ENCODE measurements at regions not wholly inside any gene's neighbourhood (a gene's known extent, or its start where the extent isn't known, plus 50 kb on each side); places are given as distances from the start of the nearest gene placed in this dataset.

DNA sequence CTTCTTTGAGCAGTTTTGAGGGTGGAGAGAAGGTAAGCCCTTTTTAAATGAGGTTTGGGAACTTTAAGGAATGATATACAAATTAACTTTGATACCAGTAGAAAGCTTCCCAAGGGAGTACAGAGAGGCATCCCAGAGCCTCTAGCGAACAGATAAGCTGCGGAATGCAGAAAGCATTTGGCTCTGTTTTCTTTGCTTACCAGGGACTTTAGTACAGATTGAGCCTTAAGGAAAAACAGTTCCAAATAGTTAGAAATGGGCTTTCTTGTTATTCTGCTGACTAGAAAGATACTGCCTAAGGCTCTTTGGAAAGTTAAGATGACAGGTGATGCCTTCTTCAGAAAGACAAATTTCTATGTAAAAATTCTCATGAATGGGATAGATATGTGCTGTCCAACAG lies 261.7 kb upstream of the FOXN3 start:
- Histone ChIP-seq H3K4me3 (no peak overlapping the region), H3K27ac (no peak overlapping the region)
- ATAC-seq = no peak

DNA sequence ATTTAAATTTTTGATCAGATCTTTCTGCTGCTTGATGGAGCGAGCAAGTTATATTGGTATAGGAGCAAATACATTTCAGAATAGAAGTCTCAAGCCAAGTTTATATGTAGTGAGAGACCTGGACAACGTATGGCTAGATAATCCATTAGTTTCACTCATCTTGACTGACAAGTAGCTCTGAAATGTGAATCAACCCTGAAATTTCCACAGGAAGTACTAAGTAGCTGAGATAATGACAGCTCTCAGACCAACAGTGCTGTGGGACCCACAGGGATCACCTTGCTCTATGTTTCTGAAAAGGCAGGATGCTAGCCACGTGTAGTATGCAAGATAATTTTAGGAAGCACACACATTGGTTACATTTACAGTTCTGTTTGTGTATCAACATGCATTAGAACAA lies 258.6 kb upstream of the FOXN3 start:
- intact Hi-C loops (cut with DNase I) = no loop called here
- Histone ChIP-seq H3K4me3 (no peak overlapping the region), H3K27me3 (no peaks in the 10 kb centered on the region), H3K27ac (no peak overlapping the region), H3K9me3 (no peaks in the 10 kb centered on the region), H3K36me3 (no peaks in the 10 kb centered on the region), H3K4me1 (peaks cover 0 to 8% of the 10 kb centered on the region in 2 donors)
- ATAC-seq (no peak), DNase-seq (no peak)
- TF ChIP-seq, protein P1, sequence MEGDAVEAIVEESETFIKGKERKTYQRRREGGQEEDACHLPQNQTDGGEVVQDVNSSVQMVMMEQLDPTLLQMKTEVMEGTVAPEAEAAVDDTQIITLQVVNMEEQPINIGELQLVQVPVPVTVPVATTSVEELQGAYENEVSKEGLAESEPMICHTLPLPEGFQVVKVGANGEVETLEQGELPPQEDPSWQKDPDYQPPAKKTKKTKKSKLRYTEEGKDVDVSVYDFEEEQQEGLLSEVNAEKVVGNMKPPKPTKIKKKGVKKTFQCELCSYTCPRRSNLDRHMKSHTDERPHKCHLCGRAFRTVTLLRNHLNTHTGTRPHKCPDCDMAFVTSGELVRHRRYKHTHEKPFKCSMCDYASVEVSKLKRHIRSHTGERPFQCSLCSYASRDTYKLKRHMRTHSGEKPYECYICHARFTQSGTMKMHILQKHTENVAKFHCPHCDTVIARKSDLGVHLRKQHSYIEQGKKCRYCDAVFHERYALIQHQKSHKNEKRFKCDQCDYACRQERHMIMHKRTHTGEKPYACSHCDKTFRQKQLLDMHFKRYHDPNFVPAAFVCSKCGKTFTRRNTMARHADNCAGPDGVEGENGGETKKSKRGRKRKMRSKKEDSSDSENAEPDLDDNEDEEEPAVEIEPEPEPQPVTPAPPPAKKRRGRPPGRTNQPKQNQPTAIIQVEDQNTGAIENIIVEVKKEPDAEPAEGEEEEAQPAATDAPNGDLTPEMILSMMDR (IDR thresholded peaks at IDR 0.05) = no peak

More for the DNA sequence above, 261.7 kb upstream of the FOXN3 start:
- no peak for DNase-seq
- Histone ChIP-seq H3K36me3 (no peaks in the 10 kb centered on the region), H3K27me3 (no peaks in the 10 kb centered on the region), H3K9me3 (peaks cover 0 to 8% of the 10 kb centered on the region in 2 donors), H3K4me1 (peaks cover 0 to 30% of the 10 kb centered on the region in 2 donors)
- TF ChIP-seq, protein P1 (IDR thresholded peaks at IDR 0.05) = no peak
- intact Hi-C loops (cut with DNase I) = no loop called here

DNA sequence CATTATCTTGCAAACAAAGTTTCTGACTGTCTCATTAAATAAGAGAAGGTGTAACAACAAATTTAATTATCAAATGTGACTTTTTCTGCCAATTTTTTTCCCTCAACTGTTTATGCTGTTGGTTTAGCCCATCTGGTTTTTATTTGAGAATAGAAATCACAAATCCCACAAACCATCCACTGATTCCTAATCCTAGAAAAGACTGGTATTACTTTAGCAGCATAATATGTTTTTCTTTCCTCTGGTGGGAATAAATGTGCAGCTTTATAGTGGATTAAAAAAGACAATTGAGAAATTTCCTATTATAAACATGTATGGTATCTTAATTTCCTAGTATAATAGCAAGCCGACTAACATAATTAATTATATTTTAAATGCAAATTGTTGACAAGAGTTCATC lies 257.9 kb upstream of the FOXN3 start:
- H3K27ac ChIP-seq = no peak overlapping the region
- H3K36me3 ChIP-seq = no peaks in the 10 kb centered on the region
- ATAC-seq = no peak
- no peak overlapping the region for H3K4me3 ChIP-seq
- peaks cover 0 to 4% of the 10 kb centered on the region in 2 donors for H3K4me1 ChIP-seq
- DNase-seq = no peak
- TF ChIP-seq, protein P1 (IDR thresholded peaks at IDR 0.05) = no peak
- no peaks in the 10 kb centered on the region for H3K9me3 ChIP-seq
- no peaks in the 10 kb centered on the region for H3K27me3 ChIP-seq
- intact Hi-C loops (cut with DNase I) = no loop called here

DNA sequence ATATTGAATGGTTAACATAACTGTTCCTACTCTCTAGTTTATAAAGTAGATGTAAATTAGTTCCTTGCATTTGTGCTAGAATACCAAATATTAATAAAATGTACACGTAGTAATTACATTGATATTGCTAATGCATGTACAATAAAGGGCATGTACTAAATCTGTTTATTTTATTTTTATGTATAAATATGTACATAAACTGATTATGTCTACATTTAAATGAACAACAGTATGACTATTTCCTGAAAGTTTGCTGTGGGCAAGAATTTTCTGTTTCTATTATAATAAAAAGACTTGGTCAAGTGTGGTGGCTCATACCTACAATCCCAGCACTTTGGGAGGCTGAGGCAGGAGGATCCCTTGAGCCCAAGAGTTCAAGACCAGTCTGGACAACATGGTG lies 257.2 kb upstream of the FOXN3 start:
- H3K9me3 ChIP-seq = no peaks in the 10 kb centered on the region
- no peak for DNase-seq
- no peak for ATAC-seq
- H3K4me1 ChIP-seq = peaks cover 0 to 10% of the 10 kb centered on the region in 2 donors
- TF ChIP-seq, protein P1 (IDR thresholded peaks at IDR 0.05) = no peak
- no peaks in the 10 kb centered on the region for H3K27me3 ChIP-seq
- H3K4me3 ChIP-seq = no peak overlapping the region
- intact Hi-C loops (cut with DNase I) = no loop called here
- H3K27ac ChIP-seq = no peak overlapping the region
- H3K36me3 ChIP-seq = no peaks in the 10 kb centered on the region

DNA sequence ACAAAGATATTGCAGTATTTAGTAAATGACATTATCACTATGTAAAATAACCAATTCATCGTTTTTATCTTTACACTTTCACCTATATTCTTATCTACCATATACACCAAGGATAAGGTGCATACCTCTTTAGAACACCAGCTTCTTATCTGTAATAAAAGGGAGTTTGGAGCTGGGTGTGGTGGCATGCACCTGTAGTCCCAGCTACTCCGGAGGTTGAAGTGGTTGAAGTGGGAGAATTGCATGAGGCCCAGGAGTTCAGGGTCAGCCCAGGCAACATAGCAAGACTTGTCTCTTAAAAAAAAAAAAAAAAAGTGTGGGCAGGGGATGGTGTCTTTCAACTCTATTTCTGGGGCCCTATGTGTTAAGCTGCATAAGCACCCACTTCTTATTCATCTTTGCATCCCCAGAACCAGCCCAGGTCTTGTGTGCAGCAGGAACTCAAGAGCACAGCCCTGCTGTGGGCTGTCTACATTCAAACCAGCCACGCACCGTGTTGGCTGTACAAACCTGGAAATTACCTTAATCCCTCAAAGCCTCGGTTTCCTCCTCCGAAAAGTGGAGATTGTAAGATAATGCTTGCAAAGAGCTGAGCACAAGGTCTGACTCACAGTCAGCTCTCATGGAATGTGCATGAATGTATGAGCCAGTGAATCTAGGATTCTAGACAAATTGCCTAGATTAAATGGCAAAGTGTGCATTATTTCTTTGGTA lies 256.6 kb upstream of the FOXN3 start:
- Histone ChIP-seq H3K27me3 (no peaks in the 10 kb centered on the region), H3K4me1 (peaks cover 0 to 10% of the 10 kb centered on the region in 2 donors), H3K36me3 (no peaks in the 10 kb centered on the region), H3K4me3 (no peak overlapping the region), H3K9me3 (no peaks in the 10 kb centered on the region), H3K27ac (no peak overlapping the region)
- DNase-seq (no peak), ATAC-seq (no peak)
- TF ChIP-seq, protein P1 (IDR thresholded peaks at IDR 0.05) = no peak
- intact Hi-C loops (cut with DNase I) = no loop called here

Data from left lung (tissue), 4 donors.